ENCODE measurements at regions not wholly inside any gene's neighbourhood (a gene's known extent, or its start where the extent isn't known, plus 50 kb on each side); places are given as distances from the start of the nearest gene placed in this dataset.

- TF ChIP-seq CTCF (IDR thresholded peaks at IDR 0.05) (no peak), POLR2A (IDR thresholded peaks at IDR 0.05) (no peak)
Measured at GRCh38 chr9:546235-546634, 295.3 kb upstream of the DMRT1 start.

All from lower leg skin (tissue), 3 donors.